Vagina (tissue), 2 donors: ENCODE measurements at regions not wholly inside any gene's neighbourhood (a gene's known extent, or its start where the extent isn't known, plus 50 kb on each side); places are given as distances from the start of the nearest gene placed in this dataset.

Experiments
- DNase-seq, 2 donors: peaks; one replicate each; pipeline ENCODE4 v3.0.0-alpha.2; 2017; ENCODE audit errors: extremely low spot score in 2 of 2
- H3K27ac ChIP-seq: fragments of 200-600 bp; sonication (generic); one replicate; pipeline ENCODE4 v1.5.1; 2019
- H3K27me3 ChIP-seq: fragments of 200-600 bp; sonication (generic); one replicate; pipeline ENCODE4 v1.5.1; 2019
- H3K36me3 ChIP-seq, 2 donors: fragments of 200-600 bp; sonication (generic); one replicate each; pipeline ENCODE4 v1.5.1; 2017 to 2019
- H3K4me1 ChIP-seq: fragments of 200-600 bp; sonication (generic); one replicate; pipeline ENCODE4 v1.5.1; 2019
- H3K4me3 ChIP-seq, 2 donors: fragments of 200-600 bp; sonication (generic); 1 replicate in 1 of 2; 2 replicates in 1 of 2; pipeline ENCODE4 v1.5.1; 2016 to 2019
- H3K9me3 ChIP-seq: fragments of 200-600 bp; sonication (generic); one replicate; pipeline ENCODE4 v1.5.1; 2019
- CTCF ChIP-seq, 3 experiments: fragments of 450-650 bp in 2 of 3; fragments of 200-600 bp in 1 of 3; sonication (generic) in 1 of 3; IDR thresholded peaks; one replicate each; pipeline ENCODE4 v1.5.1; 2017 to 2019; ENCODE audit warnings: antibody characterized with exemption in 3 of 3, mild to moderate bottlenecking in 2 of 3, moderate library complexity in 2 of 3
- POLR2A ChIP-seq, 2 donors: fragments of 450-650 bp; IDR thresholded peaks; one replicate each; pipeline ENCODE4 v1.6.1; 2017; ENCODE audit warnings: antibody characterized with exemption in 2 of 2, mild to moderate bottlenecking in 2 of 2, moderate library complexity in 2 of 2
- POLR2AphosphoS5 ChIP-seq, 2 donors: sonication (generic); formaldehyde crosslinking; IDR thresholded peaks; one replicate each; pipeline ENCODE4 v1.9.0; 2017; ENCODE audit warnings: antibody characterized with exemption in 2 of 2, mild to moderate bottlenecking in 2 of 2, low read depth in 1 of 2; ENCODE audit not compliant: insufficient read depth in 1 of 2
- intact Hi-C: fragments of 100-400 bp; cut with DNase I; formaldehyde crosslinking; loops from one replicate; pipeline ENCODE4 v1.15.1; 2023

GRCh38 chr16:35533683-35534082, 2074.3 kb downstream of the TP53TG3F start:
- TF ChIP-seq CTCF (IDR thresholded peaks at IDR 0.05) = no peak
- TF ChIP-seq POLR2AphosphoS5 (IDR thresholded peaks at IDR 0.05; ENCODE audit: insufficient read depth in 1 of 2, low read depth in 1 of 2) = no peak
- TF ChIP-seq POLR2A (IDR thresholded peaks at IDR 0.05) = no peak
- Histone ChIP-seq H3K4me3 (no peak overlapping the region), H3K9me3 (no peaks in the 10 kb centered on the region), H3K27ac (no peak overlapping the region), H3K36me3 (no peaks in the 10 kb centered on the region), H3K4me1 (no peaks in the 10 kb centered on the region), H3K27me3 (no peaks in the 10 kb centered on the region)
- no peak for DNase-seq
- intact Hi-C loops = no loop called here

GRCh38 chr16:35543486-35543885, 2084.1 kb downstream of the TP53TG3F start:
- Histone ChIP-seq H3K27me3 (no peaks in the 10 kb centered on the region), H3K27ac (no peak overlapping the region), H3K9me3 (no peaks in the 10 kb centered on the region), H3K4me3 (no peak overlapping the region), H3K36me3 (no peaks in the 10 kb centered on the region), H3K4me1 (no peaks in the 10 kb centered on the region)
- intact Hi-C loops = no loop called here
- TF ChIP-seq CTCF (IDR thresholded peaks at IDR 0.05) = no peak
- TF ChIP-seq POLR2A (IDR thresholded peaks at IDR 0.05) = no peak
- TF ChIP-seq POLR2AphosphoS5 (IDR thresholded peaks at IDR 0.05; ENCODE audit: insufficient read depth in 1 of 2, low read depth in 1 of 2) = no peak
- no peak for DNase-seq

- H3K27me3 ChIP-seq = no peaks in the 10 kb centered on the region
- no peaks in the 10 kb centered on the region for H3K36me3 ChIP-seq
- no peak for DNase-seq
- H3K27ac ChIP-seq = no peak overlapping the region
- intact Hi-C loops = no loop called here
- no peaks in the 10 kb centered on the region for H3K4me1 ChIP-seq
- no peak overlapping the region for H3K4me3 ChIP-seq
- H3K9me3 ChIP-seq = no peaks in the 10 kb centered on the region
- TF ChIP-seq POLR2AphosphoS5 (IDR thresholded peaks at IDR 0.05; ENCODE audit: insufficient read depth in 1 of 2, low read depth in 1 of 2) (no peak), POLR2A (IDR thresholded peaks at IDR 0.05) (no peak), CTCF (IDR thresholded peaks at IDR 0.05) (no peak)
These were observed 2093.4 kb downstream of the TP53TG3F start for GRCh38 chr16:35552763-35553162.

- no peaks in the 10 kb centered on the region for H3K27me3 ChIP-seq
- no peaks in the 10 kb centered on the region for H3K36me3 ChIP-seq
- H3K27ac ChIP-seq = no peak overlapping the region
- no peak for DNase-seq
- no peaks in the 10 kb centered on the region for H3K9me3 ChIP-seq
- H3K4me3 ChIP-seq = no peak overlapping the region
- H3K4me1 ChIP-seq = no peaks in the 10 kb centered on the region
- intact Hi-C loops = no loop called here
- no peak for TF ChIP-seq POLR2AphosphoS5 (IDR thresholded peaks at IDR 0.05; ENCODE audit: insufficient read depth in 1 of 2, low read depth in 1 of 2)
- TF ChIP-seq CTCF (IDR thresholded peaks at IDR 0.05) = no peak
- TF ChIP-seq POLR2A (IDR thresholded peaks at IDR 0.05) = no peak
These were observed 2098.3 kb downstream of the TP53TG3F start for GRCh38 chr16:35557731-35558130.

- H3K4me3 ChIP-seq = no peak overlapping the region
- intact Hi-C loops = no loop called here
- H3K27me3 ChIP-seq = no peaks in the 10 kb centered on the region
- no peaks in the 10 kb centered on the region for H3K4me1 ChIP-seq
- no peaks in the 10 kb centered on the region for H3K36me3 ChIP-seq
- H3K9me3 ChIP-seq = no peaks in the 10 kb centered on the region
- no peak overlapping the region for H3K27ac ChIP-seq
- TF ChIP-seq POLR2AphosphoS5 (IDR thresholded peaks at IDR 0.05; ENCODE audit: insufficient read depth in 1 of 2, low read depth in 1 of 2) (no peak), POLR2A (IDR thresholded peaks at IDR 0.05) (no peak), CTCF (IDR thresholded peaks at IDR 0.05) (no peak)
- no peak for DNase-seq
These were observed 2100.7 kb downstream of the TP53TG3F start for GRCh38 chr16:35559911-35560636.
